GM12892 (cell line): ENCODE measurements at regions not wholly inside any gene's neighbourhood (a gene's known extent, or its start where the extent isn't known, plus 50 kb on each side); places are given as distances from the start of the nearest gene placed in this dataset.

Experiments
- POLR2A ChIP-seq: IDR thresholded peaks from 2 replicates; pipeline ENCODE4 v1.6.1; 2011; ENCODE audit warnings: low read depth, low read length, control low read depth
- POLR2AphosphoS5 ChIP-seq: IDR thresholded peaks from 2 replicates; pipeline ENCODE4 v1.6.1; 2011; ENCODE audit warnings: low read depth, low read length, control low read depth
- TAF1 ChIP-seq: IDR thresholded peaks from 2 replicates; pipeline ENCODE4 v1.6.1; 2011; ENCODE audit warnings: low read depth, mild to moderate bottlenecking, control low read depth, low read length, borderline replicate concordance

GRCh38 chr2:172342078-172342477 lies 85.3 kb upstream of the ITGA6 start:
- TF ChIP-seq POLR2A = no peak
- no peak for TF ChIP-seq TAF1
- no peak for TF ChIP-seq POLR2AphosphoS5
